Adrenal gland (tissue), 9 donors: ENCODE measurements at regions not wholly inside any gene's neighbourhood (a gene's known extent, or its start where the extent isn't known, plus 50 kb on each side); places are given as distances from the start of the nearest gene placed in this dataset.

Experiments
- DNase-seq, 7 donors: peaks; one replicate each; pipeline ENCODE4 v3.0.0-alpha.2; 2019 to 2020
- H3K27ac ChIP-seq, 5 donors: fragments of 200-600 bp; sonication (generic) in 4 of 5; 1 replicate in 3 of 5; 2 replicates in 2 of 5; pipeline versions ENCODE4 v1.5.1 to v1.8.0; 2016 to 2020; ENCODE audit warnings: mild to moderate bottlenecking in 1 of 5
- H3K27me3 ChIP-seq: fragments of 200-600 bp; 2 replicates; pipeline ENCODE4 v1.8.0; 2021
- H3K36me3 ChIP-seq, 2 donors: fragments of 200-600 bp; replicated peaks in 1 of 2; 1 replicate in 1 of 2; 2 replicates in 1 of 2; pipeline versions ENCODE4 v1.5.1 to v1.8.0; 2018 to 2022
- H3K4me1 ChIP-seq, 2 donors: fragments of 200-600 bp; replicated peaks in 1 of 2; 1 replicate in 1 of 2; 2 replicates in 1 of 2; pipeline versions ENCODE4 v1.5.1 to v1.8.0; 2018 to 2021
- H3K4me3 ChIP-seq, 4 donors: fragments of 200-600 bp; sonication (generic) in 3 of 4; one replicate each; pipeline ENCODE4 v1.5.1; 2016 to 2018
- H3K9me3 ChIP-seq, 3 donors: fragments of 200-600 bp; sonication (generic) in 1 of 3; replicated peaks in 1 of 3; 1 replicate in 2 of 3; 2 replicates in 1 of 3; pipeline versions ENCODE4 v1.5.1 to v1.8.0; 2016 to 2021
- CTCF ChIP-seq, 6 experiments: fragments of 450-650 bp in 4 of 6; fragments of 200-600 bp in 2 of 6; sonication (generic) in 1 of 6; IDR thresholded peaks; 1 replicate in 5 of 6; 2 replicates in 1 of 6; pipeline versions ENCODE4 v1.5.1 to v1.8.0; 2016 to 2021; ENCODE audit warnings: antibody characterized with exemption in 6 of 6, mild to moderate bottlenecking in 2 of 6, moderate library complexity in 1 of 6
- POLR2A ChIP-seq, 2 donors: fragments of 450-650 bp; IDR thresholded peaks; one replicate each; pipeline ENCODE4 v1.6.1; 2017; ENCODE audit warnings: antibody characterized with exemption in 2 of 2, mild to moderate bottlenecking in 2 of 2, moderate library complexity in 1 of 2
- WGBS, 4 donors: extraction: QIAGEN DNeasy Blood & Tissue Kit in 2 of 4; methylation state at CpG; one replicate each; pipeline versions ENCODE4 v1.1.5 to v1.1.7; 2013 to 2017; 5-methylcytosine and 5-hydroxymethylcytosine counted together
- intact Hi-C, 2 donors: fragments of 100-400 bp; cut with DNase I; formaldehyde crosslinking; loops; one replicate each; pipeline versions ENCODE4 v1.14.1 to v1.15.0; 2022 to 2023
- donor health status: healthy with polysubstance abuse.
- donor health status: Bipolar disorder and iron deficiency.
- donor health status: DM: yes; HTN: yes; CAD: no.
- donor health status: DM: no; HTN: no; CAD: no.
- donor health status: DM: no; HTN: no; CAD: no.

GRCh38 chr2:134119117-134119712 lies 134.7 kb upstream of the MGAT5 start:
- no peak for TF ChIP-seq POLR2A (IDR thresholded peaks at IDR 0.05)
- TF ChIP-seq CTCF (IDR thresholded peaks at IDR 0.05): no peak
- WGBS, 4 donors: 28 to 32% (median 30%) methylated on average over 10 of the region's 10 CpGs
- Histone ChIP-seq H3K4me1 (peaks cover 0 to 36% of the 10 kb centered on the region in 2 donors), H3K36me3 (no peaks in the 10 kb centered on the region), H3K9me3 (no peaks in the 10 kb centered on the region), H3K27ac (peak overlapping the region in 4 of 5 donors; percentile 31 to 95 (median 87)), H3K4me3 (peak overlapping the region in 2 of 4 donors; percentile 83 to 88), H3K27me3 (no peaks in the 10 kb centered on the region)
- intact Hi-C loops: loop anchor here in 1 of 2 donors (5.0 to 10.0 kb wide), 4 partner anchors 73 to 336 kb away; no protein-coding TSS in a partner anchor
- no peak for DNase-seq

DNA sequence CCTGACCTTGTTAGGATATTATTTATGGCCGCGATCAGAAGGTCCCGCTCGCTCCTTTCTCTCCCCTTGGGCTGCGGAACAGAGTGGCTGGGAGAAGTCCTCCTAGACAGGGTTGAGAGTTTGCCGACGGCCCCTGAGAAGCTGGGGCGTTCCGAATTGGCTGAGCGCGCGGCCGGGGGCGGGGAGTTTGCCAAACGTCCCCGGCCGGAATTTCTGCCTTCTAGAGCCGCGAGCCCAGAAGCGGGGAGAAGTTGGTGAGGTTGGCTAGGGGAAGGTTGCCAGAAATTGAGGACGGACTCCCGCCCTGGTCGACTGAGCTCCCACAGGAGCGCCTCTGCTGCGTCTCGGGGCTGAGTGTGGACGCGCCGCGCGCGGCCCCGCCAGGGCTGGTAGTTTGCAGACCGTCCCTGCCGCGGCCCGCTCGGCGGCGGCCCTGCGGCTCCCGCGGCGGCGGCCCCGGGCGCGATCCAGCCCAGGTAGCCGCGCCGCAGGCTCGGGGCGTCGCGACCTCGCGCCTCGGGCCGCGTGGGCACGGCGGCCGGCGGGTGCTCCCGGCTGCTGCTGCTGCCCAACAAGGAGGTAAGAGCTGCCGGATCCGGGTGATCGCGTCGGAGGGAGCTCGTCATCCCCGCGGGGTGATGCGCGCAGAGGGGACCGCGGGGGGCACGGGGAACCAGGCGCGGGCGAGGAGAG lies 134.0 kb upstream of the MGAT5 start:
- H3K27me3 ChIP-seq: no peaks in the 10 kb centered on the region
- WGBS, 4 donors: 0% methylated on average over 5 to 81 of the region's 81 CpGs
- TF ChIP-seq POLR2A (IDR thresholded peaks at IDR 0.05): peak; percentile 68 to 90
- no peak for TF ChIP-seq CTCF (IDR thresholded peaks at IDR 0.05)
- H3K36me3 ChIP-seq: no peaks in the 10 kb centered on the region
- DNase-seq: peak; percentile 89 to 93 (median 92)
- H3K9me3 ChIP-seq: no peaks in the 10 kb centered on the region
- intact Hi-C loops: loop anchor here (5.0 to 10.0 kb wide), 9 partner anchors 55 to 335 kb away; no protein-coding TSS in a partner anchor
- peaks cover 0 to 41% of the 10 kb centered on the region in 2 donors for H3K4me1 ChIP-seq
- peak overlapping the region; percentile 9 to 99 (median 86) for H3K4me3 ChIP-seq
- H3K27ac ChIP-seq: peak overlapping the region; percentile 31 to 95 (median 86)

- intact Hi-C loops: loop anchor here (5.0 to 10.0 kb wide), 5 partner anchors 54 to 127 kb away; no protein-coding TSS in a partner anchor
- H3K36me3 ChIP-seq: no peaks in the 10 kb centered on the region
- peak overlapping the region in 4 of 5 donors; percentile 72 to 95 (median 87) for H3K27ac ChIP-seq
- no peak for TF ChIP-seq POLR2A (IDR thresholded peaks at IDR 0.05)
- no peak for TF ChIP-seq CTCF (IDR thresholded peaks at IDR 0.05)
- no peaks in the 10 kb centered on the region for H3K27me3 ChIP-seq
- 0% methylated on average over 34 to 37 of the region's 37 CpGs; no CpG with 5 or more reads in 2 of the 4 donors for WGBS, 4 donors
- H3K4me1 ChIP-seq: peaks cover 0 to 41% of the 10 kb centered on the region in 2 donors
- DNase-seq: peak in 4 of 7 donors; percentile 13 to 43 (median 30)
- H3K4me3 ChIP-seq: peak overlapping the region; percentile 9 to 99 (median 86)
- no peaks in the 10 kb centered on the region for H3K9me3 ChIP-seq
Measured at GRCh38 chr2:134120406-134120732, 133.5 kb upstream of the MGAT5 start.
